ENCODE measurements at regions not wholly inside any gene's neighbourhood (a gene's known extent, or its start where the extent isn't known, plus 50 kb on each side); places are given as distances from the start of the nearest gene placed in this dataset.

GRCh38 chr12:87185367-87185766, 843.8 kb downstream of the C12orf50 start:
- no peaks in the 10 kb centered on the region for H3K9me1 ChIP-seq (ENCODE audit: control insufficient read depth, extremely low read depth, insufficient read depth, low read length)
- H3K4me3 ChIP-seq (ENCODE audit: control insufficient read depth in 2 of 3, extremely low read depth in 1 of 3, insufficient read depth in 2 of 3, low read depth in 1 of 3, low read length in 3 of 3): no peak overlapping the region
- no peaks in the 10 kb centered on the region for H3K27me3 ChIP-seq (ENCODE audit: control insufficient read depth, extremely low read depth, insufficient read depth, low read length)
- H3K9me3 ChIP-seq (ENCODE audit: control insufficient read depth, low read depth, low read length): no peaks in the 10 kb centered on the region
- TF ChIP-seq, protein P1, sequence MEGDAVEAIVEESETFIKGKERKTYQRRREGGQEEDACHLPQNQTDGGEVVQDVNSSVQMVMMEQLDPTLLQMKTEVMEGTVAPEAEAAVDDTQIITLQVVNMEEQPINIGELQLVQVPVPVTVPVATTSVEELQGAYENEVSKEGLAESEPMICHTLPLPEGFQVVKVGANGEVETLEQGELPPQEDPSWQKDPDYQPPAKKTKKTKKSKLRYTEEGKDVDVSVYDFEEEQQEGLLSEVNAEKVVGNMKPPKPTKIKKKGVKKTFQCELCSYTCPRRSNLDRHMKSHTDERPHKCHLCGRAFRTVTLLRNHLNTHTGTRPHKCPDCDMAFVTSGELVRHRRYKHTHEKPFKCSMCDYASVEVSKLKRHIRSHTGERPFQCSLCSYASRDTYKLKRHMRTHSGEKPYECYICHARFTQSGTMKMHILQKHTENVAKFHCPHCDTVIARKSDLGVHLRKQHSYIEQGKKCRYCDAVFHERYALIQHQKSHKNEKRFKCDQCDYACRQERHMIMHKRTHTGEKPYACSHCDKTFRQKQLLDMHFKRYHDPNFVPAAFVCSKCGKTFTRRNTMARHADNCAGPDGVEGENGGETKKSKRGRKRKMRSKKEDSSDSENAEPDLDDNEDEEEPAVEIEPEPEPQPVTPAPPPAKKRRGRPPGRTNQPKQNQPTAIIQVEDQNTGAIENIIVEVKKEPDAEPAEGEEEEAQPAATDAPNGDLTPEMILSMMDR (optimal IDR thresholded peaks at IDR 0.05 in 1 of 3, IDR thresholded peaks at IDR 0.05 in 1 of 3, conservative IDR thresholded peaks at IDR 0.05 in 1 of 3; ENCODE audit: extremely low read depth in 1 of 3, insufficient read depth in 2 of 3, low read length in 3 of 3): no peak
- no peak for TF ChIP-seq EZH2 (IDR thresholded peaks at IDR 0.05; ENCODE audit: low read length)
- no peak overlapping the region for H3K27ac ChIP-seq (ENCODE audit: control insufficient read depth, insufficient read depth, low read length)
- no peaks in the 10 kb centered on the region for H3K36me3 ChIP-seq (ENCODE audit: control insufficient read depth in 2 of 2, extremely low read depth in 1 of 2, insufficient read depth in 2 of 2, low read length in 2 of 2)
- FAIRE-seq: no peak
- H2AFZ ChIP-seq (ENCODE audit: control insufficient read depth, low read length): no peak overlapping the region
- H3K4me2 ChIP-seq (ENCODE audit: control insufficient read depth, extremely low read depth, insufficient read depth, low read depth, low read length): no peak overlapping the region
- DNase-seq (ENCODE audit: low read depth, low spot score): no peak
- no peaks in the 10 kb centered on the region for H3K4me1 ChIP-seq (ENCODE audit: control insufficient read depth, extremely low read depth, insufficient read depth, low read length)
- H3K9ac ChIP-seq (ENCODE audit: control insufficient read depth, extremely low read depth, insufficient read depth, low read length): no peak overlapping the region
- no peaks in the 10 kb centered on the region for H3K79me2 ChIP-seq (ENCODE audit: control insufficient read depth, insufficient read depth, low read length)
- no peaks in the 10 kb centered on the region for H4K20me1 ChIP-seq (ENCODE audit: control insufficient read depth, extremely low read depth, insufficient read depth, low read length)
- dilution Hi-C loops (cut with MboI; ENCODE audit: extremely low pct_ligation_motif_present, low sequenced_read_pairs): no loop called here

DNA sequence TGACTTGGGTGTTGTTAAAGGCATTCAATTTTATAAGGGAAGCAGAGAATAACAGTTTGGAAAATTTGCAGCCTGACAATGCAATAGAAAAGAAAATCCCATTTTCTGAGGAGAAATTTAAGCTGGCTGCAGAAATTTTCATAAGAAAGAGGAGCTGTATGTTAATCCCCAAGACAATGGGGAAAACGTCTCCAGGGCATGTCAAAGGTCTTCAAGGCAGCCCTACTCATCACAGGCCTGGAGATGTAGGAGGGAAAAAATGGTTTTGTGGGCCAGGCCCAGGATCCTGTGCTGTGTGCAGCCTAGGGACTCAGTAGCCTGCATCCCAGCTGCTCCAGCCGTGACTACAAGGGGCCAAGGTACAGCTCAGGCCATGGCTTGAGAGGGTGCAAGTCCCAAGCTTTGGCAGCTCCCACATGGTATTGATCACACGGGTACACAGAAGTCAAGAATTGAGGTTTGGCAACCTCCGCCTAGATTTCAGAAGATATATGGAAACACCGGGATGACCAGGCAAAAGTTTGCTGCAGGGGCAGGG, 846.4 kb downstream of the C12orf50 start:
- no peaks in the 10 kb centered on the region for H4K20me1 ChIP-seq (ENCODE audit: control insufficient read depth, extremely low read depth, insufficient read depth, low read length)
- H3K9me3 ChIP-seq (ENCODE audit: control insufficient read depth, low read depth, low read length): no peaks in the 10 kb centered on the region
- H3K4me1 ChIP-seq (ENCODE audit: control insufficient read depth, extremely low read depth, insufficient read depth, low read length): no peaks in the 10 kb centered on the region
- no peak overlapping the region for H2AFZ ChIP-seq (ENCODE audit: control insufficient read depth, low read length)
- dilution Hi-C loops (cut with MboI; ENCODE audit: extremely low pct_ligation_motif_present, low sequenced_read_pairs): no loop called here
- no peak overlapping the region for H3K4me3 ChIP-seq (ENCODE audit: control insufficient read depth in 2 of 3, extremely low read depth in 1 of 3, insufficient read depth in 2 of 3, low read depth in 1 of 3, low read length in 3 of 3)
- no peak overlapping the region for H3K4me2 ChIP-seq (ENCODE audit: control insufficient read depth, extremely low read depth, insufficient read depth, low read depth, low read length)
- H3K27me3 ChIP-seq (ENCODE audit: control insufficient read depth, extremely low read depth, insufficient read depth, low read length): no peaks in the 10 kb centered on the region
- DNase-seq (ENCODE audit: low read depth, low spot score) (no peak), FAIRE-seq (no peak)
- H3K79me2 ChIP-seq (ENCODE audit: control insufficient read depth, insufficient read depth, low read length): no peaks in the 10 kb centered on the region
- no peak overlapping the region for H3K9ac ChIP-seq (ENCODE audit: control insufficient read depth, extremely low read depth, insufficient read depth, low read length)
- H3K9me1 ChIP-seq (ENCODE audit: control insufficient read depth, extremely low read depth, insufficient read depth, low read length): no peaks in the 10 kb centered on the region
- H3K27ac ChIP-seq (ENCODE audit: control insufficient read depth, insufficient read depth, low read length): no peak overlapping the region
- TF ChIP-seq, protein P1 (optimal IDR thresholded peaks at IDR 0.05 in 1 of 3, IDR thresholded peaks at IDR 0.05 in 1 of 3, conservative IDR thresholded peaks at IDR 0.05 in 1 of 3; ENCODE audit: extremely low read depth in 1 of 3, insufficient read depth in 2 of 3, low read length in 3 of 3): no peak
- no peak for TF ChIP-seq EZH2 (IDR thresholded peaks at IDR 0.05; ENCODE audit: low read length)
- no peaks in the 10 kb centered on the region for H3K36me3 ChIP-seq (ENCODE audit: control insufficient read depth in 2 of 2, extremely low read depth in 1 of 2, insufficient read depth in 2 of 2, low read length in 2 of 2)

Measured in keratinocyte (primary cell).